ENCODE measurements at regions not wholly inside any gene's neighbourhood (a gene's known extent, or its start where the extent isn't known, plus 50 kb on each side); places are given as distances from the start of the nearest gene placed in this dataset.

GRCh38 chr10:83605783-83606630 is 533.3 kb upstream of the GHITM start:
- TF ChIP-seq CTCF (optimal IDR thresholded peaks at IDR 0.05 in 1 of 3, IDR thresholded peaks at IDR 0.05 in 1 of 3, conservative IDR thresholded peaks at IDR 0.05 in 1 of 3; ENCODE audit: extremely low read depth in 1 of 3, insufficient read depth in 2 of 3, low read length in 3 of 3) = no peak
- TF ChIP-seq EZH2 (IDR thresholded peaks at IDR 0.05; ENCODE audit: low read length) = no peak

Measured in keratinocyte (primary cell).